GM12864 (cell line): ENCODE measurements at regions not wholly inside any gene's neighbourhood (a gene's known extent, or its start where the extent isn't known, plus 50 kb on each side); places are given as distances from the start of the nearest gene placed in this dataset.

Source experiments
- DNase-seq: peaks from one replicate; pipeline ENCODE4 v3.0.0-alpha.2; 2011; ENCODE audit warnings: low read depth
- H3K4me3 ChIP-seq: 2 replicates; pipeline ENCODE4 v1.5.1; 2011; ENCODE audit warnings: mild to moderate bottlenecking, low read depth, low read length, control low read depth
- CTCF ChIP-seq: IDR thresholded peaks from 2 replicates; pipeline ENCODE4 v1.5.1; 2011; ENCODE audit warnings: low read depth, mild to moderate bottlenecking, moderate library complexity, low read length, control low read depth, inconsistent platforms; ENCODE audit errors: missing control alignments

GRCh38 chr14:101118233-101118632, 214.7 kb upstream of the RTL1 start:
- DNase-seq, result no peak
- no peak for TF ChIP-seq CTCF

GRCh38 chr14:101118746-101119591, 215.4 kb upstream of the RTL1 start:
- H3K4me3 ChIP-seq, result no peak overlapping the region
- TF ChIP-seq CTCF, result no peak
- no peak for DNase-seq

More at GRCh38 chr14:101118233-101118632, 214.7 kb upstream of the RTL1 start:
- no peak overlapping the region for H3K4me3 ChIP-seq

GRCh38 chr14:101119830-101120571, 216.5 kb upstream of the RTL1 start:
- TF ChIP-seq CTCF, result no peak
- DNase-seq, result no peak
- no peak overlapping the region for H3K4me3 ChIP-seq

- TF ChIP-seq CTCF, result no peak
- DNase-seq, result no peak
- peak overlapping the region; percentile 2; the same call in 1 of the 2 replicates for H3K4me3 ChIP-seq
These were observed 217.4 kb upstream of the RTL1 start for GRCh38 chr14:101120641-101121507.

- no peak for DNase-seq
- TF ChIP-seq CTCF, result no peak
- no peak overlapping the region for H3K4me3 ChIP-seq
These were observed 218.1 kb upstream of the RTL1 start for GRCh38 chr14:101121508-101122139.

GRCh38 chr14:101122237-101123141, 219.0 kb upstream of the RTL1 start:
- TF ChIP-seq CTCF, result no peak
- H3K4me3 ChIP-seq, result no peak overlapping the region
- no peak for DNase-seq
